Suprapubic skin (tissue), 4 donors: ENCODE measurements at regions not wholly inside any gene's neighbourhood (a gene's known extent, or its start where the extent isn't known, plus 50 kb on each side); places are given as distances from the start of the nearest gene placed in this dataset.

Source experiments
- POLR2A ChIP-seq, 2 donors: fragments of 450-650 bp; IDR thresholded peaks; one replicate each; pipeline ENCODE4 v1.6.1; 2017; ENCODE audit warnings: antibody characterized with exemption in 2 of 2, mild to moderate bottlenecking in 2 of 2, moderate library complexity in 2 of 2
- POLR2AphosphoS5 ChIP-seq, 3 donors: sonication (generic); formaldehyde crosslinking; IDR thresholded peaks; one replicate each; pipeline ENCODE4 v1.6.1; 2017; ENCODE audit warnings: antibody characterized with exemption in 3 of 3
- TF ChIP-seq, protein P1 (sequence below), 2 donors: fragments of 200-600 bp in 1 of 2; fragments of 450-650 bp in 1 of 2; sonication (generic) in 1 of 2; IDR thresholded peaks; one replicate each; pipeline ENCODE4 v1.5.1; 2016 to 2019; ENCODE audit warnings: antibody characterized with exemption in 2 of 2, mild to moderate bottlenecking in 1 of 2, moderate library complexity in 1 of 2

- no peak for TF ChIP-seq POLR2AphosphoS5 (IDR thresholded peaks at IDR 0.05)
- TF ChIP-seq, protein P1, sequence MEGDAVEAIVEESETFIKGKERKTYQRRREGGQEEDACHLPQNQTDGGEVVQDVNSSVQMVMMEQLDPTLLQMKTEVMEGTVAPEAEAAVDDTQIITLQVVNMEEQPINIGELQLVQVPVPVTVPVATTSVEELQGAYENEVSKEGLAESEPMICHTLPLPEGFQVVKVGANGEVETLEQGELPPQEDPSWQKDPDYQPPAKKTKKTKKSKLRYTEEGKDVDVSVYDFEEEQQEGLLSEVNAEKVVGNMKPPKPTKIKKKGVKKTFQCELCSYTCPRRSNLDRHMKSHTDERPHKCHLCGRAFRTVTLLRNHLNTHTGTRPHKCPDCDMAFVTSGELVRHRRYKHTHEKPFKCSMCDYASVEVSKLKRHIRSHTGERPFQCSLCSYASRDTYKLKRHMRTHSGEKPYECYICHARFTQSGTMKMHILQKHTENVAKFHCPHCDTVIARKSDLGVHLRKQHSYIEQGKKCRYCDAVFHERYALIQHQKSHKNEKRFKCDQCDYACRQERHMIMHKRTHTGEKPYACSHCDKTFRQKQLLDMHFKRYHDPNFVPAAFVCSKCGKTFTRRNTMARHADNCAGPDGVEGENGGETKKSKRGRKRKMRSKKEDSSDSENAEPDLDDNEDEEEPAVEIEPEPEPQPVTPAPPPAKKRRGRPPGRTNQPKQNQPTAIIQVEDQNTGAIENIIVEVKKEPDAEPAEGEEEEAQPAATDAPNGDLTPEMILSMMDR (IDR thresholded peaks at IDR 0.05) = no peak
- no peak for TF ChIP-seq POLR2A (IDR thresholded peaks at IDR 0.05)
These were observed 62.6 kb upstream of the IL12B start for GRCh38 chr5:159392871-159393270.
